ENCODE measurements at regions not wholly inside any gene's neighbourhood (a gene's known extent, or its start where the extent isn't known, plus 50 kb on each side); places are given as distances from the start of the nearest gene placed in this dataset.
"Not testable (repeated sequence)": the region's sequence is repeated elsewhere in the genome, so short reads cannot be mapped to it uniquely, and the experiment has no call there.

DNA sequence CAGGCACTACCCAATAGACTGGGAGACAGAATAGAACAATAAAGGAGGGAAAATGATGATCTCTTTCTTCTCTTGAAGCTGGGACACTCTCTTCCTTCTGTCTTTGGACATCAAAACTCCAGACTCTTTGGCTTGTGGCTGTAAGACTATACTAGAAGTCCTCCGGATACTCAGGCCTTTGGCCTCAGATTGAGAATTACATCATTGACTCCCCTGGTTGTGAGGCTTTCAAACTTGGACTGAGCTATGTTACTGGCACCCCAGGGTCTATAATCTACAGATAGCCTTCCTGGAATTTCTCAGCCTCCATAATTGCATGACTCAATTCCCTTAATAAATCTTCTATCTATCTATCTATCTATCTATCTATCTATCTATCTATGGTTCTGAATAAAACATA lies 294.2 kb upstream of the CT83 start:
- Mint-ChIP-seq H3K27me3 (ENCODE audit: low read depth) (no peaks in the 10 kb centered on the region), H3K36me3 (ENCODE audit: low read depth) (no peaks in the 10 kb centered on the region), H3K9me3 (peaks cover 4% of the 10 kb centered on the region), H3K4me1 (no peaks in the 10 kb centered on the region), H3K27ac (ENCODE audit: unreplicated experiment) (no peak overlapping the region), H3K4me3 (no peak overlapping the region)
- TF ChIP-seq, protein P1, sequence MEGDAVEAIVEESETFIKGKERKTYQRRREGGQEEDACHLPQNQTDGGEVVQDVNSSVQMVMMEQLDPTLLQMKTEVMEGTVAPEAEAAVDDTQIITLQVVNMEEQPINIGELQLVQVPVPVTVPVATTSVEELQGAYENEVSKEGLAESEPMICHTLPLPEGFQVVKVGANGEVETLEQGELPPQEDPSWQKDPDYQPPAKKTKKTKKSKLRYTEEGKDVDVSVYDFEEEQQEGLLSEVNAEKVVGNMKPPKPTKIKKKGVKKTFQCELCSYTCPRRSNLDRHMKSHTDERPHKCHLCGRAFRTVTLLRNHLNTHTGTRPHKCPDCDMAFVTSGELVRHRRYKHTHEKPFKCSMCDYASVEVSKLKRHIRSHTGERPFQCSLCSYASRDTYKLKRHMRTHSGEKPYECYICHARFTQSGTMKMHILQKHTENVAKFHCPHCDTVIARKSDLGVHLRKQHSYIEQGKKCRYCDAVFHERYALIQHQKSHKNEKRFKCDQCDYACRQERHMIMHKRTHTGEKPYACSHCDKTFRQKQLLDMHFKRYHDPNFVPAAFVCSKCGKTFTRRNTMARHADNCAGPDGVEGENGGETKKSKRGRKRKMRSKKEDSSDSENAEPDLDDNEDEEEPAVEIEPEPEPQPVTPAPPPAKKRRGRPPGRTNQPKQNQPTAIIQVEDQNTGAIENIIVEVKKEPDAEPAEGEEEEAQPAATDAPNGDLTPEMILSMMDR (conservative IDR thresholded peaks at IDR 0.05) = no peak
- no peak for DNase-seq (ENCODE audit: low read depth, low spot score)

DNA sequence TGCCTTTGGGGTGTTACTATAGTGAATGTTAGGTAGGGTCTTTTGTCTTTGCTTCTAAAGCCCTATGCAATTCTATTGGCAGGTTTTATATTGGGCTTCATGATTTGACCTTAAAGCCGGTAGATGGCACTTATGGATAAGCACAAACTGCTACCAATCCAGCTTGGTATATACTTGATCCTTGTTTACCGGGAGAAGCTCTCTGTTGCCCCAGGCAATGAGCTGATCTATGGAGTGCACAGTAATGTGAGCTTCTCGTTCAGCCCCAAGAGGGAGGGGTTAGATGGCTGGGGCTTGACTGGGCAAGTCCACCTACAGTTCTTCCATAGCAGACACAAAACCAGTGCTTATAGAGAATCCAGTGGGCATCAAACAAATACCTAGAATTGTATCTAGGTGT lies 287.2 kb upstream of the CT83 start:
- H3K9me3 Mint-ChIP-seq = peaks cover 2% of the 10 kb centered on the region
- H3K4me3 Mint-ChIP-seq = no peak overlapping the region
- no peaks in the 10 kb centered on the region for H3K27me3 Mint-ChIP-seq (ENCODE audit: low read depth)
- TF ChIP-seq, protein P1 (conservative IDR thresholded peaks at IDR 0.05) = no peak
- DNase-seq (ENCODE audit: low read depth, low spot score) = no peak
- H3K27ac Mint-ChIP-seq (ENCODE audit: unreplicated experiment) = no peak overlapping the region
- no peaks in the 10 kb centered on the region for H3K4me1 Mint-ChIP-seq
- H3K36me3 Mint-ChIP-seq (ENCODE audit: low read depth) = no peaks in the 10 kb centered on the region

DNA sequence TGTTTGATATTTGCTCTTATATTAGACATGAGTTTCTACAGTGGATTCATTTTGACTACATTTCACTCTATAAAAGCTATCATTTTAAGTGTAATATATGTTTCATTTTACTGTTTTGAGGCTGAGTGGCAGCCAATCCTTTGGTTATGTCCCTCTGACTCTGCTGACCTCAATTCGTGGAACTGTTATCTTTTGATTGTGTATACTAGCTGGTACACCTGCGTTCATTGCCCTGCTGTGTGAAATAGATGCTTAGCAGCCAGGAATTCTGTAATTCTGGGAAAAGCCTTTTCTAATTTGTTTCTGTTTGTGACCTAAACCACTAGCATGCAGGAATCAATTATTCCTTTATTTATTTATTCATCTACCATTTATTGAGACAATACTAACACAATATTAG lies 269.4 kb upstream of the CT83 start:
- H3K27me3 Mint-ChIP-seq (ENCODE audit: low read depth) = no peaks in the 10 kb centered on the region
- H3K27ac Mint-ChIP-seq (ENCODE audit: unreplicated experiment) = no peak overlapping the region
- TF ChIP-seq, protein P1 (conservative IDR thresholded peaks at IDR 0.05) = no peak
- no peaks in the 10 kb centered on the region for H3K36me3 Mint-ChIP-seq (ENCODE audit: low read depth)
- H3K4me1 Mint-ChIP-seq = no peaks in the 10 kb centered on the region
- no peak overlapping the region for H3K4me3 Mint-ChIP-seq
- no peak for DNase-seq (ENCODE audit: low read depth, low spot score)
- H3K9me3 Mint-ChIP-seq = no peaks in the 10 kb centered on the region

DNA sequence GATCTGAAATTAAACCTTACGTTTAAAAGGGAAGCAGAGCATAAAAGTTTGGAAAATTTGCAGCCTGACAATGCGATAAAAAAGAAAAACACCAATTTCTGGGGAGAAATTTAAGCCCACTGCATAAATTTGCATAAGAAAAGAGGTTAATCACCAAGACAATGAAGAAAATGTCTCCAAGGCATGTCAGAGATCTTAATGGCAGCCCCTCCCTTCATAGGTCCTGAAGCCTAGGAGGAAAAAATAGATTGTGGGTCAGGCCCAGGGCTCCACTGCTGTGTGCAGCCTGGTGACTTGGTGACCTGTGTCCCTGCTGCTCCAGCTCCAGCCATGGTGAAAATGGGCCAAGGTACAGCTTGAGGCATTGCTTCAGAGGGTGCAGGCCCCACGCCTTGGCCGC lies 264.0 kb upstream of the CT83 start:
- no peaks in the 10 kb centered on the region for H3K36me3 Mint-ChIP-seq (ENCODE audit: low read depth)
- no peaks in the 10 kb centered on the region for H3K27me3 Mint-ChIP-seq (ENCODE audit: low read depth)
- TF ChIP-seq, protein P1 (conservative IDR thresholded peaks at IDR 0.05) = no peak
- H3K4me1 Mint-ChIP-seq = no peaks in the 10 kb centered on the region
- no peak for DNase-seq (ENCODE audit: low read depth, low spot score)
- H3K4me3 Mint-ChIP-seq = no peak overlapping the region
- H3K9me3 Mint-ChIP-seq = no peaks in the 10 kb centered on the region
- H3K27ac Mint-ChIP-seq (ENCODE audit: unreplicated experiment) = peak overlapping the region; percentile 45

DNA sequence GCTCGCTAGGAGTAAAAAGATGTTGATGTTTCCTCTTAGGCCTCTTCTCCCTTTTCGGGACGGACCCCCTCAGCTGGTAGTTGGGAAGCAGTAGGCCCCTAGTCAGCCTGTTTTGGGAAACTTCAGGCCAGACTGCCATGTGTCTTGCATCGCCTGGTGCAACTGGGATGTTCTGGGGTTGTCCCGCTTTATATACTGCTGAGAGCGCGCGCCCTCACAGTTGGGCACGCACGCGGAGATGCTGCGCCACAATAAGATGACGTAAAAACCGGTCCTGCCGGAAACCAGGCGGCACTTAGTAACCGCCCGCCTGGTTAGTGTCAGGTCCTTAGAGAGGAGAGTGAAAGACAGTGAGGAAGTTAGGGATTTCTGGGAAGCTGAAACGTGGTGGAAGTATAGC lies 231.3 kb upstream of the CT83 start:
- Mint-ChIP-seq H3K27me3 (ENCODE audit: low read depth) (no peaks in the 10 kb centered on the region), H3K9me3 (no peaks in the 10 kb centered on the region), H3K36me3 (ENCODE audit: low read depth) (no peaks in the 10 kb centered on the region), H3K27ac (ENCODE audit: unreplicated experiment) (no peak overlapping the region), H3K4me1 (no peaks in the 10 kb centered on the region), H3K4me3 (no peak overlapping the region)
- TF ChIP-seq, protein P1 (conservative IDR thresholded peaks at IDR 0.05) = no peak
- DNase-seq (ENCODE audit: low read depth, low spot score) = no peak

DNA sequence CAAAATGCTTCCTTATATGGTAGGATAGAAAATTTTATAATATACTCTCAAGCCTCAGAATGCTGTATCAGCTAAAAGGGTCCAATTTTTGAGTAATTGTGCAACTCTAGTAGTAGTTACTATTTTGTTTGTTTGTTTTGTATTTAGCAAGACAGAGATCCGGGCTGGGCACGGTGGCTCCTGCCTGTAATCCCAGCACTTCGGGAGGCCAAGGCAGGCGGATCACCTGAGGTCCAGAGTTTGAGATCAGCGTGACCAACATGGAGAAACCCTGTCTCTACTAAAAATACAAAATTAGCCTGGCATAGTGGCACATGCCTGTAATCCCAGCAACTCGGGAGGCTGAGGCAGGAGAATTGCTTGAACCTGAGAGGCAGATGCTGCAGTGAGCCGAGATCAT lies 216.8 kb upstream of the CT83 start:
- H3K4me3 Mint-ChIP-seq; H3K36me3 Mint-ChIP-seq (ENCODE audit: low read depth); H3K9me3 Mint-ChIP-seq; H3K27me3 Mint-ChIP-seq (ENCODE audit: low read depth); DNase-seq (ENCODE audit: low read depth, low spot score); H3K27ac Mint-ChIP-seq (ENCODE audit: unreplicated experiment); H3K4me1 Mint-ChIP-seq: not testable (repeated sequence)

All from neural crest cell (in vitro differentiated cells).